ENCODE measurements at regions not wholly inside any gene's neighbourhood (a gene's known extent, or its start where the extent isn't known, plus 50 kb on each side); places are given as distances from the start of the nearest gene placed in this dataset.

DNA sequence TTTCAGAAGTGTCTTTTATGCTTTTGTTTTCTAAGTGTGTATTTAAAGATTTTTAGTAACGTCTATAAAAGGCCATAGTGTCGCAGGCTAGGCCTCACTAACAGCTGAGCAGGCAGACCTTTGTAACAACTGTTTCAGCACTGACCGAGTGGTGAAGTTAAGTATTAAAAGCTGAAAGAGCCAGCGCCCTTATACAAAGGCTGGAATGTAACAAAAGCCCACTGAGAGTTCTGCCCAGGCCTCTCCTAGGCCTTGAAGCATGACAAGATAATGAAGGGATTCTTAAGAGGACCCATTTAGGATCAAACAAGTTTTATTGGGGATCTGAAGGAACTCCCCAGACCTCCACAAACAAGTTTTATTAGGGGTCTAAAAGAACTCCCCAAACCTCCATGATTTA is 722.5 kb upstream of the PRKX start:
- Histone ChIP-seq H3K27me3 (no peaks in the 10 kb centered on the region), H3K36me3 (no peaks in the 10 kb centered on the region), H3K4me1 (no peaks in the 10 kb centered on the region), H3K4me3 (no peak overlapping the region), H3K9me3 (peaks cover 0 to 7% (median 0%) of the 10 kb centered on the region in 11 donors), H3K27ac (no peak overlapping the region)
- WGBS, 2 donors: 53 to 55% methylated on average over 4 of the region's 4 CpGs
- TF ChIP-seq, protein P1, sequence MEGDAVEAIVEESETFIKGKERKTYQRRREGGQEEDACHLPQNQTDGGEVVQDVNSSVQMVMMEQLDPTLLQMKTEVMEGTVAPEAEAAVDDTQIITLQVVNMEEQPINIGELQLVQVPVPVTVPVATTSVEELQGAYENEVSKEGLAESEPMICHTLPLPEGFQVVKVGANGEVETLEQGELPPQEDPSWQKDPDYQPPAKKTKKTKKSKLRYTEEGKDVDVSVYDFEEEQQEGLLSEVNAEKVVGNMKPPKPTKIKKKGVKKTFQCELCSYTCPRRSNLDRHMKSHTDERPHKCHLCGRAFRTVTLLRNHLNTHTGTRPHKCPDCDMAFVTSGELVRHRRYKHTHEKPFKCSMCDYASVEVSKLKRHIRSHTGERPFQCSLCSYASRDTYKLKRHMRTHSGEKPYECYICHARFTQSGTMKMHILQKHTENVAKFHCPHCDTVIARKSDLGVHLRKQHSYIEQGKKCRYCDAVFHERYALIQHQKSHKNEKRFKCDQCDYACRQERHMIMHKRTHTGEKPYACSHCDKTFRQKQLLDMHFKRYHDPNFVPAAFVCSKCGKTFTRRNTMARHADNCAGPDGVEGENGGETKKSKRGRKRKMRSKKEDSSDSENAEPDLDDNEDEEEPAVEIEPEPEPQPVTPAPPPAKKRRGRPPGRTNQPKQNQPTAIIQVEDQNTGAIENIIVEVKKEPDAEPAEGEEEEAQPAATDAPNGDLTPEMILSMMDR (IDR thresholded peaks at IDR 0.05): no peak
- no peak for DNase-seq
- intact Hi-C loops (cut with DNase I): no loop called here
- no peak for ATAC-seq

DNA sequence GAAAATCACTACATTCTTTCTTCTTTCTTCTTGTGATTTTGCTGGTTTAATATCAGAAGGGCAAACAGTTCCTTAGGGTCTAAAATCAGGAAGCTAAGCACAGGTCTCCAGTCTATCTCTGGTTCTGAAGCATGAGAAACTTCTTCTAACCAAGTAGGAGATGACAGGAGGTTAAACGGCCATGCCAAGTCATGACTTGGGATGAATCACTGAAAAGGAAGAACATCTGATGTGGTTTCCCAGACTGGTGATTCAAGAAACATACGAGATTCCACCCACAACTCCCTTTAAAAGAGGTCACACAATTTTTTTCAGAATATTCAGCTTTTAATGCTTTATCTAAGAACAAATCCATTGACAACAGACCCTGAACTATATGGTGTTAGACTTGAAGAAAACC is 684.0 kb upstream of the PRKX start:
- TF ChIP-seq, protein P1 (IDR thresholded peaks at IDR 0.05): no peak
- H3K36me3 ChIP-seq: no peaks in the 10 kb centered on the region
- ATAC-seq (no peak), DNase-seq (no peak)
- H3K9me3 ChIP-seq: peaks cover 0 to 11% (median 0%) of the 10 kb centered on the region in 11 donors
- intact Hi-C loops (cut with DNase I): no loop called here
- H3K27ac ChIP-seq: no peak overlapping the region
- H3K27me3 ChIP-seq: no peaks in the 10 kb centered on the region
- H3K4me3 ChIP-seq: no peak overlapping the region
- 55 to 56% methylated on average over 2 of the region's 2 CpGs for WGBS, 2 donors
- H3K4me1 ChIP-seq: no peaks in the 10 kb centered on the region

- Histone ChIP-seq H3K36me3 (no peaks in the 10 kb centered on the region), H3K4me3 (no peak overlapping the region), H3K27ac (no peak overlapping the region), H3K9me3 (peaks cover 0 to 47% (median 0%) of the 10 kb centered on the region in 11 donors), H3K4me1 (no peaks in the 10 kb centered on the region), H3K27me3 (no peaks in the 10 kb centered on the region)
- intact Hi-C loops (cut with DNase I): no loop called here
- DNase-seq (no peak), ATAC-seq (no peak)
- TF ChIP-seq, protein P1 (IDR thresholded peaks at IDR 0.05): no peak
- WGBS, 2 donors: 32 to 34% methylated on average over 3 of the region's 3 CpGs
These were observed 668.8 kb upstream of the PRKX start for GRCh38 chrX:4382273-4382672.

- H3K36me3 ChIP-seq: no peaks in the 10 kb centered on the region
- peaks cover 0 to 45% (median 0%) of the 10 kb centered on the region in 11 donors for H3K9me3 ChIP-seq
- TF ChIP-seq, protein P1 (IDR thresholded peaks at IDR 0.05): no peak
- H3K4me3 ChIP-seq: no peak overlapping the region
- no peak for ATAC-seq
- intact Hi-C loops (cut with DNase I): no loop called here
- H3K27me3 ChIP-seq: no peaks in the 10 kb centered on the region
- no peaks in the 10 kb centered on the region for H3K4me1 ChIP-seq
- H3K27ac ChIP-seq: no peak overlapping the region
- DNase-seq: no peak
These were observed 667.3 kb upstream of the PRKX start for GRCh38 chrX:4380710-4381109.

DNA sequence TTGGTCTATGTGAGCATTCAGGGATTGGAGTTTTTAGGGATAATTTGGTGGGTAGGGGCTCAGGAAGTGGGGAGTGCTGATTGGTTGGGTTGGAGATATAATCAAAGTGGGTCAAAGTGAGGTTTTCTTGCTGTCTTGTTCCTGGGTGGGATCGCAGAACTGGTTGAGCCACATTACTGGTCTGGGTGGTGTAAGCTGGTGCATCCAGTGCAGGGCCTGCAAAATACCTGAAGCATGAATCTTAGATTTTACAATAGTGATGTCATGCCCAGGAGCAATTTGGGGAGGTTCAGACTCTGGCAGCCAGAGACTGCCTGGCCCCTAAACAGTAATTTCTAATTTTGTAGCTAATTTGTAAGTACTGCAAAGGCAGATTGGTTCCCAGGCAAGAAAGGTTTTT is 665.6 kb upstream of the PRKX start:
- intact Hi-C loops (cut with DNase I): no loop called here
- Histone ChIP-seq H3K4me1 (no peaks in the 10 kb centered on the region), H3K27me3 (no peaks in the 10 kb centered on the region), H3K27ac (no peak overlapping the region), H3K4me3 (no peak overlapping the region), H3K36me3 (no peaks in the 10 kb centered on the region), H3K9me3 (peaks cover 0 to 50% (median 0%) of the 10 kb centered on the region in 11 donors)
- no peak for DNase-seq
- 90 to 100% methylated on average over 1 of the region's 1 CpG for WGBS, 2 donors
- TF ChIP-seq, protein P1 (IDR thresholded peaks at IDR 0.05): no peak
- ATAC-seq: no peak
